IPS-15b (cell line): ENCODE measurements at regions not wholly inside any gene's neighbourhood (a gene's known extent, or its start where the extent isn't known, plus 50 kb on each side); places are given as distances from the start of the nearest gene placed in this dataset.
"Not testable (repeated sequence)": the region's sequence is repeated elsewhere in the genome, so short reads cannot be mapped to it uniquely, and the experiment has no call there.

Source experiments
- H3K27me3 ChIP-seq: one replicate; pipeline ENCODE4 v1.6.1; 2013; ENCODE audit warnings: low read length; ENCODE audit not compliant: control insufficient read depth, insufficient read depth
- H3K36me3 ChIP-seq: one replicate; pipeline ENCODE4 v1.6.1; 2013; ENCODE audit warnings: low read length; ENCODE audit not compliant: control insufficient read depth, insufficient read depth
- H3K4me1 ChIP-seq: one replicate; pipeline ENCODE4 v1.6.1; 2013; ENCODE audit warnings: mild to moderate bottlenecking, low read length; ENCODE audit not compliant: control insufficient read depth, insufficient read depth
- H3K4me3 ChIP-seq: one replicate; pipeline ENCODE4 v1.5.1; 2013; ENCODE audit warnings: low read depth, low read length
- H3K9ac ChIP-seq: one replicate; pipeline ENCODE4 v1.6.1; 2013; ENCODE audit warnings: low read depth, mild to moderate bottlenecking, low read length
- H3K9me3 ChIP-seq: one replicate; pipeline ENCODE4 v1.6.1; 2013; ENCODE audit warnings: mild to moderate bottlenecking, low read length; ENCODE audit not compliant: control insufficient read depth, insufficient read depth

DNA sequence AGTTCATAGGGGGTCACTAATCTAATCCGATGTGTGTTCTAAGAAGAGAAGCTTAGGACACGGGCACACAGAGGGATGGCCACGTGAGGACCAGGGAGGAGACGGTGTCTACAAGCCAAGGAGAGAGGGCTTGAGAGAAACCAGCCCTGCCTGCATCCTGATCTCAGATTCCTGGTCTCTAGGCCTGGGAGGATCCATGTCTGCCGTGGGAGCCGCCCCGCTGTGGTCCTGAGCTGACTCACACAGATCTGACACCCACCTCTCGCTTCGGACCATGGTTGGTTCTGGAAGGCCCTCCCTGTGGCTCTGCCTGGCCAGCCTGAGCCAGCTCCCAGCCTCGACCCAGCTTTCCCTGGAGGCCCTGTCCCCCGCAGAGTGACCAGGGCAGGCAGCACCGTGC is 136.2 kb downstream of the TMEM121 start:
- not testable (repeated sequence) for H3K36me3 ChIP-seq, H3K9ac ChIP-seq, H3K4me3 ChIP-seq, H3K27me3 ChIP-seq, H3K4me1 ChIP-seq
- H3K9me3 ChIP-seq: peaks cover 21% of the 10 kb centered on the region

DNA sequence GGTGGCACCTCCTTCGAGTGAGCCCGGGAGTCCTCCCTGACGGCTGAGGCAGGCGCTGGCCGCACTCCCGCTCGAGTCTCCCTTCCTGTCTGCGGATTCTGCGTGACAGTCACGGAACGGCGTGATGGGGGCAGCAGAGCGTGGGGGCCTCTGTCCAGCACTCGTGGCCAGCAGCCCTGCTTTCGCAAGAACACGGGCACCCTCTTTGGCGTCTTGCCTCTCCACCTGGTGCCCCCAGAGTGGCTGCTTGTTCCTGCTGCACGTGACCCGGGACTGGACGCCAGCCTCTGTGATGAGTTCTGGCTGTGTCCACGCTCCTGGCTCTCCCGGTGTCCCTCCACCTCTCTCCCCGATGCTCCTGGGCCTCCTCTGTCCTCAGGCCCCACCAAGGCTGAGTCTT is 136.9 kb downstream of the TMEM121 start:
- not testable (repeated sequence) for H3K4me1 ChIP-seq

DNA sequence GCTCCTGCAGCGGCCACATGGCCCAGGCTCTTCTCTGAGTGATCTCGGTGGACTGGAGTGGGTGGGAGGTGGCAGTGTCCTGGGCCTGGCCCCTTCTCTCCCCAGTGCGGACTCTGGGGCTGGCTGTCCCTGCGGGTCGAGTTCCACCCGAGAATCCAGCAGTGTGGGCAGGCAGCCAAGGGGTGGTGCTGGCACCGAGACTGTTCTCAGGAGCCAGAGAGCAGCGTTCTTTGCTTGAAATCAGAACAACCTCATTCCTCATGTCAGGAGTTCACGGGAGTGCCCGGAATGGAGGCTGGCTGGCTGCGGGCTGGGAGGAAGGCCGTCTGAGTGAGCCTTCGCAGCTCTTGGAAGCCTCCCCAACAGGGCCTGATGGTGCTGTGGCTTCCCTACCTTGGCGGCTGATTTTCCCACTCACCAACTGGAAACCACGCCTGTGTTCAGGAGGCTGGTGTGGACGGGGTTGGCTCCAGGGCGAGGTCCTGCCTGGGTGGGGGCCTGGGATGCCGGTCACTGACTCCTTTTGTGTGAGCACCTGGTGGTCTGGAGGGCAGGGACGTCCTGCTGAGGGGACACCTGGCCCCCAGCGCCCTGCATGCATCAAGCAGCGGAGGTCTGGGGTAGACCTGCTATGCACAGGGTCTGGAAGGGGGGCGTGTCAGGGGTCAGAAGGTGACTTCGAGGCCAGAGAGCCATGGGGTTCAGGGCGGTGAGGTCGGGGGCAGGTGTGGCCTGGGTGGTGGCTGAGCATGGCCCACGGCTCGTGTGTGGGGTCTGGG is 137.6 kb downstream of the TMEM121 start:
- H3K27me3 ChIP-seq, H3K4me1 ChIP-seq, H3K4me3 ChIP-seq, H3K9ac ChIP-seq, H3K36me3 ChIP-seq: not testable (repeated sequence)
- peaks cover 21% of the 10 kb centered on the region for H3K9me3 ChIP-seq

More for the DNA sequence above, 136.9 kb downstream of the TMEM121 start:
- H3K27me3 ChIP-seq, H3K4me3 ChIP-seq, H3K9ac ChIP-seq, H3K36me3 ChIP-seq: not testable (repeated sequence)
- H3K9me3 ChIP-seq: peaks cover 21% of the 10 kb centered on the region

DNA sequence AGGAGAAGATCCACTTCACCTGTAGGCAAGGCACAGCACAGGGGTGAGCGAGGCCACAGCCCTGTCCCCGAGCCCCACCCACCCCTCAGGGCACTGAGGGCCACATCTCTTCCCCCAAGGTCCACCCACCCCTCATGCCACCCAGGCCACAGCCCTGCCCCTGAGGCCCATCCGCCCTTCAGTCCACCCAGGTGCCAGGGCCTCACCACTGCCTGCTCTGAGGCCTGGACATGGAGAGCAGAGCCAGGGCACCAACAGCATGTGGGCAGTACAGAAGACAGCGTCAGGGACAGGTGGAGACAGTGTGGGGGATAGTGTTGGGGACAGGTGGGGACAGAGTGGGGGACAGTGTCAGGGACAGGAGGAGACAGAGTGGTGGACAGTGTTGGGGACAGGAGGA is 138.3 kb downstream of the TMEM121 start:
- Histone ChIP-seq H3K9me3 (peaks cover 20% of the 10 kb centered on the region), H3K4me1 (no peaks in the 10 kb centered on the region), H3K27me3 (no peaks in the 10 kb centered on the region), H3K4me3 (no peak overlapping the region), H3K36me3 (no peaks in the 10 kb centered on the region), H3K9ac (no peak overlapping the region)

DNA sequence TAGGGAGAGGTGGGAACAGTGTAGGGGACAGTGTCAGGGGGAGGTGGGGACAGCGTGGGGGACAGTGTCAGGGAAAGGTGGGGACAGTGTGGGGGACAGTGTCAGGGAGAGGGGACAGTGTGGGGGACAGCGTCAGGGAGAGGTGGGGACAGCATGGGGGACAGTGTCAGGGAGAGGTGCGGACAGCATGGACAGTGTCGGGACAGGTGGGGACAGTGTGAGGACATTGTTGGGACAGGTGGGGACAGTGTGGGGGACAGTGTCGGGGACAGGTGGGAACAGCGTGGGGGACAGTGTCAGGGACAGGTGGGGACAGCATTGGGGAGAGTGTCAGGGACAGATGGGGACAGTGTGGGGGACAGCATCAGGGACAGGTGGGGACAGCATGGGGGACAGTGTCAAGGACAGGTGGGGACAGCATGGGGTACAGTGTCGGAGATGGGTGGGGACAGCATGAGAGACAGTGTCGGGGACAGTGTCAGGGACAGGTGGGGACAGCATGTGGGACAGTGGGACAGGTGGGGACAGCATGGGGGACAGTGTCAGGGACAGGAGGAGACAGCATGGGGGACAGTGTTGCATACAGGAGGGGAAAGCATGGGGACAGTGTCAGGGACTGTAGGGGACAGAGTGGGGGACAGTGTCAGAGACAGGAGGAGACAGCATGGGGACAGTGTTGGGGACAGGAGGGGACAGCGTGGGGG is 139.0 kb downstream of the TMEM121 start:
- H3K4me3 ChIP-seq: no peak overlapping the region
- no peak overlapping the region for H3K9ac ChIP-seq
- H3K36me3 ChIP-seq: no peaks in the 10 kb centered on the region
- no peaks in the 10 kb centered on the region for H3K4me1 ChIP-seq
- H3K27me3 ChIP-seq: no peaks in the 10 kb centered on the region
- peaks cover 13% of the 10 kb centered on the region for H3K9me3 ChIP-seq

DNA sequence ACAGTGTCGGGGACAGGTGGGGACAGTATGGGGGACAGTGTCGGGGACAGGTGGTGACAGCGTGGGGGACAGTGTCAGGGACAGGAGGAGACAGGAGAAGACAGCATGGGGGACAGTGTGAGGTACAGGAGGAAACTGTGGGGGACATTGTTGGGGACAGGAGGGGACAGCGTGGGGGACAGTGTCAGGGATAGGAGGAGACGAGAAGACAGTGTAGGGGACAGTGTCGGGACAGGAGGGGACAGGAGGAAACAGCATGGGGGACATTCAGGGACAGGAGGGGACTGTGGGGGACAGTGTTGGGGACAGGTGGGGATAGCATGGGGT is 139.5 kb downstream of the TMEM121 start:
- no peak overlapping the region for H3K9ac ChIP-seq
- peaks cover 7% of the 10 kb centered on the region for H3K9me3 ChIP-seq
- no peaks in the 10 kb centered on the region for H3K27me3 ChIP-seq
- H3K36me3 ChIP-seq: no peaks in the 10 kb centered on the region
- H3K4me3 ChIP-seq: no peak overlapping the region
- H3K4me1 ChIP-seq: no peaks in the 10 kb centered on the region

DNA sequence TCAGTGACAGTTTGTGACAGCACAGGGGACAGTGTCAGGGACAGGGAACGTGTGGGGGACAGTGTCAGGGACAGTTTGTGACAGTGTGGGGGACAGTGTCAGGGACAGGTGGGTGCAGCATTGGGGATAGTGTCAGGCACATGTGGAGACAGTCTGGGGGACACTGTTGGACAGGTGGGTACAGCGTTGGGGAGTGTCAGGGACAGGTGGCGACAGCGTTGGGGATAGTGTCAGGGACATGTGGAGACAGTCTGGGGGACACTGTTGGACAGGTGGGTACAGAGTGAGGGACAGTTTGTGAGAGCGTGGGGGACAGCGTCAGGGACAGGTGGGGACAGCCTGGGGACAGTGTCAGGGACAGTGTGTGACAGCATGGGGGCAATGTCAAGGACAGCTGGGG is 140.0 kb downstream of the TMEM121 start:
- Histone ChIP-seq H3K4me3 (no peak overlapping the region), H3K27me3 (no peaks in the 10 kb centered on the region), H3K9me3 (peaks cover 6% of the 10 kb centered on the region), H3K36me3 (no peaks in the 10 kb centered on the region), H3K9ac (no peak overlapping the region), H3K4me1 (no peaks in the 10 kb centered on the region)

DNA sequence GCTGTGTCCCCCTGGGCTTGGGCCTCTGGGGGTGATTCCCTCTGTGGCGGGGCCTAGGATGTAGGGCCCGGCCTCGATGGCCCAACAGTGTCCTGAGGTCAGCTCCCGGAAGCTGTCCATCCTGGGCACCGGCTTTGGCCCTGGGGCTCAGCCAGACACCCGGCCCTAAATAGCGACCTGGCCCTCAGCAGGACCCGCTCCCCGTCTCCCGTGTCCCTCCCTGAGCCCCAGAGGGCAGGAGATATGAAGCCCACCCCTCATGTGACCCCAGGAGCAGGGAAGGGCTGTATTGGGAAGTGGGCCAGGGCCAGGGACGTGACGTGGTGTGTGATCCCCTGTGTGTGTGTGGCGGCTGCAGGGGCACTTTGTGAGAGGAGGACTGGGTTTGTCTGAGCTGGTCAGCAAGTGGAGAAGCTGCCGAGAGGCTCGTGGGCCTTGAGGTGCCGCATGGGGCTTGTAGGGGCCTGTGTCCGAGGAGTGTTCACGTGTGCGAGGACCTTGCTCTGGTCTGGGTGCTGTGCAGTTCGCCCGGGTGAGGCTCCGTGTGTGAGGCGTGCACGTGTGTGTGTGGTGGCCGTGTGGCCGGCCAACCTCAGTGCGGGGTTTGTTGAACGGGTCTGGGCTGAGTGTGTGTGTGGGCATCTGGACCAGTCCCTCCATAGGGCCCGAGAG is 140.7 kb downstream of the TMEM121 start:
- H3K9me3 ChIP-seq, H3K4me3 ChIP-seq, H3K9ac ChIP-seq, H3K36me3 ChIP-seq, H3K27me3 ChIP-seq, H3K4me1 ChIP-seq: not testable (repeated sequence)

DNA sequence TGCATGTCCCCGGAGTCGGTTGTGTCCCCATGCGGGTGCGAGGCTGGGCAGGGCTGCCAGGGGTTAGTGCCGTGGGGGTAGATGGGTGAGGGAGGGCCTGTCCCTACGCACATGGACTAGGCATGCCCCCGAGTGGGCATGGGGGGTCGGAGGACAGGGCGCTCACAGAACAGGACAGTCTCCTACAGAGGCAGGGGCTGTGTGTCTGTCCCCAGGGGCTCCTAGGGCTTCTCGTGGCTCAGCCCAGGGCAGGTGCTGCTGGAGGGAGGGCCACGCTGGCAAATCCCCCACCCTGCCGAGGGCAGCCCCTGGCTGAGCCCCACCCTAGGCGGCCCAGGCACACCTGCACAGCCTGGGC is 141.3 kb downstream of the TMEM121 start:
- not testable (repeated sequence) for H3K4me3 ChIP-seq, H3K36me3 ChIP-seq, H3K27me3 ChIP-seq, H3K4me1 ChIP-seq, H3K9ac ChIP-seq, H3K9me3 ChIP-seq

DNA sequence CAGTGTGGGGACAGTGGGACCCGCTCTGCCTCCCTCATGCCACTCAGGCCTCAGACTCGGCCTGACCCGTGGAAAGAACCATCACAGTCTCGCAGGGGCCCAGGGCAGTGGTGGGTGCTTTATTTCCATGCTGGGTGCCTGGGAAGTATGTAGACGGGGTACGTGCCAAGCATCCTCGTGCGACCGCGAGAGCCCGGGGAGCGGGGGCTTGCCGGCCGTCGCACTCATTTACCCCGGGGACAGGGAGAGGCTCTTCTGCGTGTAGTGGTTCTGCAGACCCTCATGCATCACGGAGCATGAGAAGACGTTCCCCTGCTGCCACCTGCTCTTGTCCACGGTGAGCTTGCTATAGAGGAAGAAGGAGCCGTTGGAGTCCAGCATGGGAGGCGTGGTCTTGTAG is 141.6 kb downstream of the TMEM121 start:
- not testable (repeated sequence) for H3K36me3 ChIP-seq, H3K9me3 ChIP-seq, H3K4me1 ChIP-seq, H3K27me3 ChIP-seq, H3K9ac ChIP-seq, H3K4me3 ChIP-seq

DNA sequence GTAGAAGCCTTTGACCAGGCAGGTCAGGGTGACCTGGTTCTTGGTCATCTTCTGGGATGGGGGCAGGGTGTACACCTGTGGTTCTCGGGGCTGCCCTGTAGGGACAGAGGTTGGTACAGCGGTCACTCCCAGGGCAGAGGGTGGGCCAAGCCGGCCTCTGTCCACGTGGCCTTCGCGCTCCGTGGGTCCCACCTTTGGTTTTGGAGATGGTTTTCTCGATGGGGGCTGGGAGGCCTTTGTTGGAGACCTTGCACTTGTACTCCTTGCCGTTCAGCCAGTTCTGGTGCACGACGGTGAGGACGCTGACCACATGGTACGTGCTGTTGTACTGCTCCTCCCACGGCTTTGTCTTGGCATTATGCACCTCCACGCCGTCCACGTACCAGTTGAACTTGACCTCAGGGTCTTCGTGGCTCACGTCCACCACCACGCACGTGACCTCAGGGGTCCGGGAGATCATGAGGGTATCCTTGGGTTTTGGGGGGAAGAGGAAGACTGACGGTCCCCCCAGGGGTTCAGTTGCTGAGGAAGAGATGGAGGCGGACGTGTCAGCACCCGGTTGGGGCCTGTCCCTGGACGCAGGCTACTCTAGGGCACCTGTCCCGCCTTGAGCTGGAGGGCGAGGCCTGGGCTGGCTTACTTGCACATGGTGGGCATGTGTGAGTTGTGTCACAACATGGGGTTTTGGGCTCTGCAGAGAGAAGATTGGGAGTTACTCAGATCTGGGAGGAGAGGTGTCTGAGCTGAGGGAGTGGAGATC is 142.3 kb downstream of the TMEM121 start:
- H3K9me3 ChIP-seq, H3K27me3 ChIP-seq, H3K4me1 ChIP-seq: not testable (repeated sequence)

DNA sequence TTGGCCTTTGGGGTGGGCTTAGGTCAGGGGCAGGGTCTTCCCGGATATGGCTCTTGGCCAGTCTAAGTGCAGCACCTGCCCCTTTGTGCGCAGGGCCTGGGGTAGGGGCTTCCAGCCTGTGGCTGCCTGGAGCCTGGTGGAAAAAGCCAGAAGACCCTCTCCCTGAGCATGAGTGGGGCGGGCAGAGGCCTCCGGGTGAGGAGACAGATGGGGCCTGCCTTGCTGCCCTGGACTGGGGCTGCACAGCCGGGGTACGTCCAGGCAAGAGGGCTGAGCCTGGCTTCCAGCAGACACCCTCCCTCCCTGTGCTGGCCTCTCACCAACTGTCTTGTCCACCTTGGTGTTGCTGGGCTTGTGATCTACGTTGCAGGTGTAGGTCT is 142.8 kb downstream of the TMEM121 start:
- H3K4me3 ChIP-seq, H3K4me1 ChIP-seq, H3K9me3 ChIP-seq, H3K9ac ChIP-seq, H3K36me3 ChIP-seq, H3K27me3 ChIP-seq: not testable (repeated sequence)

More for the DNA sequence above, 142.3 kb downstream of the TMEM121 start:
- not testable (repeated sequence) for H3K9ac ChIP-seq, H3K4me3 ChIP-seq, H3K36me3 ChIP-seq
